C4-2B (cell line): ENCODE measurements at regions not wholly inside any gene's neighbourhood (a gene's known extent, or its start where the extent isn't known, plus 50 kb on each side); places are given as distances from the start of the nearest gene placed in this dataset.
"Not testable (repeated sequence)": the region's sequence is repeated elsewhere in the genome, so short reads cannot be mapped to it uniquely, and the experiment has no call there.

Experiments used
- H3K27ac ChIP-seq: fragments of 450-650 bp; 2 replicates; pipeline ENCODE4 v1.5.1; 2017
- ZFX ChIP-seq: fragments of 450-650 bp; IDR thresholded peaks from 2 replicates; pipeline ENCODE4 v1.6.1; 2017
- TF ChIP-seq, protein P1 (sequence below): fragments of 450-650 bp; conservative IDR thresholded peaks from 2 replicates; pipeline ENCODE4 v1.5.1; 2017; ENCODE audit warnings: mild to moderate bottlenecking

DNA sequence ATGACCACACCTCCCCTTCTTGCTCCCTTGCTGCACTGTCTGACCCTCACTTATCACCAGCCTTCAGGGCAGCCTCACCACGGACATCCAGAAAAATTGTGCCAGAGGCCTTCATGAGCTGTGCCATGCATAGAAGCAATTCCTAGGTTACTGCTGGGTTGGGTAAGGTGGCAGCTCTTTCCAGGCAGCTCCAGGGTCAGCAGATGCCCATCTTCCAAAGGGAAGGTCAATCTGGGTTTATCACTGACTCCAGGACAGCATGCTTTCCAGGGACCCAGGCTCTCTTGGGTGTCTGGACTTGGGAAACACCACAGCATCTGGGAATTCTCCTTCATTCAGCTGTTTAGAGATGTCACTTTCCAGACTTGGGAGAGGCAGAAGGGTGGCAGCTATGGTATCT is 188.9 kb upstream of the CXCL12 start:
- TF ChIP-seq ZFX, result no peak
- TF ChIP-seq, protein P1, sequence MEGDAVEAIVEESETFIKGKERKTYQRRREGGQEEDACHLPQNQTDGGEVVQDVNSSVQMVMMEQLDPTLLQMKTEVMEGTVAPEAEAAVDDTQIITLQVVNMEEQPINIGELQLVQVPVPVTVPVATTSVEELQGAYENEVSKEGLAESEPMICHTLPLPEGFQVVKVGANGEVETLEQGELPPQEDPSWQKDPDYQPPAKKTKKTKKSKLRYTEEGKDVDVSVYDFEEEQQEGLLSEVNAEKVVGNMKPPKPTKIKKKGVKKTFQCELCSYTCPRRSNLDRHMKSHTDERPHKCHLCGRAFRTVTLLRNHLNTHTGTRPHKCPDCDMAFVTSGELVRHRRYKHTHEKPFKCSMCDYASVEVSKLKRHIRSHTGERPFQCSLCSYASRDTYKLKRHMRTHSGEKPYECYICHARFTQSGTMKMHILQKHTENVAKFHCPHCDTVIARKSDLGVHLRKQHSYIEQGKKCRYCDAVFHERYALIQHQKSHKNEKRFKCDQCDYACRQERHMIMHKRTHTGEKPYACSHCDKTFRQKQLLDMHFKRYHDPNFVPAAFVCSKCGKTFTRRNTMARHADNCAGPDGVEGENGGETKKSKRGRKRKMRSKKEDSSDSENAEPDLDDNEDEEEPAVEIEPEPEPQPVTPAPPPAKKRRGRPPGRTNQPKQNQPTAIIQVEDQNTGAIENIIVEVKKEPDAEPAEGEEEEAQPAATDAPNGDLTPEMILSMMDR, result no peak
- no peak overlapping the region for H3K27ac ChIP-seq

DNA sequence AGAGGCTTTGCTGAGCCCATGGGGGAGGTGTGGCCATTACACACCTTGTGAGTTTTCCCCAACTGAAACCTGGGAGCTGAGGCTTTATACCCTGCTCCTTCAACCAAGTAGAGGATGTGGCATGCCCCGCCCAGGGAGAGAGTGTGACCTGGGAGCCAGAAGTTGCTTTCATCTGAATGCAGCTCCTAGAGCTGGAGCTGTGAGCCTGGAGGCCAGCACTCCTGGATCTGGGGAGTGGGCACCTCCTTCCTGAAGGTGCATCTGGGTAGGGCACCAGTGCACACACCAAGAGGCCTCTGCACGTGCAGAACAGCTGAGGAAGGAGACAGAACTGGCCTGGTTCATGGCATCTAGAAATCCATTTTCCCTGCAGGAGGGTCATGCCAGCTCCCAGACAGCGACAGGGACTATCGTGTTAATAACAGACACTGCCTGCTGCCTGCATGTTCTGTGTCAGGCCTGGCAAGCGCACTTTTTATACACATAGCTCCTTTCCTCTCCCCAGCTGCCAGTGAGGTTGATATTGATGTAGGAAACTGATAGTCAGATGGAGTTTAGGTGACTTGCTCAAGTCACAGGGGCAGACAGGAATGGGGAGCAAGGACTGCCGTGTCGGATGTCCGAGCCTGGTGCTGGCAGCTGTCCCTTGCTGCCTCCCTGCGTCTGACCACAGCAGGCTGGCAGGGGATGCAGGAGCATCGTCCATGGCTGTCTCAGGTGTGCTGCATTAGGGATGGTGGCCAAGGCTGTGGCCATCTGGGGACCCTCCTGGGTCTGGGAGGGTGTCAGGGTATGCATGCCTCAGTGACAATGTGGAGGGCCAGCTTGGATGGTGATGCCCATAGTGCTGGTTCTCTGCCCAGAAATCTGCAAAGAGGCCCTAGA is 189.9 kb upstream of the CXCL12 start:
- H3K27ac ChIP-seq, result no peak overlapping the region
- TF ChIP-seq, protein P1, result no peak
- TF ChIP-seq ZFX, result no peak

DNA sequence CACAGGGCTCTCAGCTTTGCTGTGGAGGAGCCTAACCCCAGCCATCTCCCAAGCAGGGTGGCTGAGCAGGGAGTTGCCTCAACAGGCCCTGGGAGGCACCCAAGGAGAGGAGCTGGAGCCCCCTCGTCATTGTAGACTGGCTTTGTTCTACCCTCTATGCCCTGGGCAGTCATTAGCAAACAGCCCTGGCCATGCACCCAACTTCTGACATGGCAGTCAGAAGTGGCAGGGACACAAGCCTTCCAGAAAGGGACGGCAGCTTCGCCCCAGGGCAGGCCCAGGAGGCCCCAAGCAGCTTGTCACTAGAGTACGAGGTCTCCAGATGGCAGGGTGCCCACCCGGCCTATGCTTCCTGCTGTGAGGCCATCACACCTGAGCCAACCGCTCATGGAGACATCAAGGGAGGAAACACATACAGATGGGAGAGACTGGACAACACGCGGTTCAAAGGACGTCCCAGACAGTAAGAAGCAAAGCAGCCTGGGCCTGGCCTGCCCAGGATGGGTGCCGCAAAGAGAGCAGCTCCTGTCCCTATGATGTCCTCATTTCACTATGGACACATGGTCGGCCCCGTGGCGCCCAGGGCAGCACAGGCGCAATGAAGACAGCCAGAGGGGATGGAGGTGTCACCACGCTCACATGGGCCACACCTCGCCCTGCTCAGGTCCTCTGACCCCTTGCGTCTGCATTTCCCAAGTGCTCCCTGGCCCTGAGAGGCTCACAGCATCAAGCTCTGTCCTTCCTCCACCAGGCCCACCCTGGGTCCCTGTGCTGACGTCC is 190.9 kb upstream of the CXCL12 start:
- TF ChIP-seq, protein P1, result no peak
- TF ChIP-seq ZFX, result no peak
- H3K27ac ChIP-seq, result no peak overlapping the region

DNA sequence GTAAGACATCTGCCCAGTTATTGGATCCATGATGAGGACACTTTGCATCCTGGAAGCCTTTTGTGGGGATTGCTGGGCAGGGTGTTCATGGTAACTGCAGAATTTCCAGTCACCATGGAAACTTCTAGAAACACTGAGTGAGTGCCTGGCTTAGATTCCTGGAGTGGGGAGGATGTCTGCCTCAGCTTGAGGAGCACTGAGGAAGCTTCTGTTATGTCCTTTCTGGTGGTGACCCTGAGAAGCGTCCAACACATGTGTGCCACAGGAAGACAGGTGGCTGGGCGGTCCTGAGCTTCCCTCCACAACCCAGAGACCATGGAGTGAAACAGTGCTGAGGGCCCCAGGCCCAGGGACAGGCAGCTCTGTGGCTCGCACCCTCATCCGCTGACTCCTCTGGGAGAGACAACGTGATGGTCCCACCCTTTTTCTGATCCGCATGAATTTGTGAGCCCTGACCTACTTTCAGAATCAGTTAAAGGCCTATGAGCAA is 191.8 kb upstream of the CXCL12 start:
- H3K27ac ChIP-seq, result no peak overlapping the region
- TF ChIP-seq, protein P1, result no peak
- no peak for TF ChIP-seq ZFX

DNA sequence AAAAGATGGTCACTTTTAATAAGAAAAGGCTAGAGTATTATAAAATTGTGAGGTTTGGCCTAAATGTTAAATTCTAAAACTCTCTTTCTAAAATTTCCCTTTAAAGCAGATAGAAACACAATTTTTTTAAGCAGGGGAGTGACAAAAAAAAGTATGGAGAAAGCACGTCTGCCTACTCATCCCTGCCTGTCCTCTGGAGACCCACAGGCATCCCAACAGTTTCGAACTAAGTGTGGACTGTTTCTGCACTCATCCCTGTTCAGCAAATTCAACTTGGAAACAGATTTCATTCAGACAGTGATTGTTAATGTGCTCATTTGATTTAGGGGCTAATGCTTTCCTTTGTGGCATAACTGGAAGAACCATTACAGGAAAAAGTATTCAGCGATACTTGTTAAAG is 192.6 kb upstream of the CXCL12 start:
- no peak overlapping the region for H3K27ac ChIP-seq
- TF ChIP-seq ZFX, result no peak
- TF ChIP-seq, protein P1, result no peak

DNA sequence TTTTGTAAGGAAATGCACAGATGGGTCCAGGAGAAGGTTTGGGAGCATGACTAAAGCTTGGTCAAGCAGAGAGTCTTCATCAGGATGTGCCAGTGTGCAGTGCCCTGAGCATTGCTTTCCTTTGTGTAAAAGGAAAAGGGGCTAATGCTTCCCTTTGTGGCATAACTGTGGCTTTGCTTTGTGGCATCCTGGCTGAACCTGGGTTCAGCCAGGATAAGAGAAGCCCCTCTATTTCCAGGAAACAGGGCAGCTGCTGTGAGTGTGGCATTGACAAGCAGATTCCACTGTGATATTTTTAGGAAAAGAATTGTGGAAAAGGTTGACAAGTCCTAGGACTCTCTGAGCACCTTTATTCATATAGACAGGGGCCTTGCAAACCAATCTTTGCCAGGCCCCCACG is 193.4 kb upstream of the CXCL12 start:
- TF ChIP-seq, protein P1, result no peak
- no peak for TF ChIP-seq ZFX
- H3K27ac ChIP-seq, result no peak overlapping the region

DNA sequence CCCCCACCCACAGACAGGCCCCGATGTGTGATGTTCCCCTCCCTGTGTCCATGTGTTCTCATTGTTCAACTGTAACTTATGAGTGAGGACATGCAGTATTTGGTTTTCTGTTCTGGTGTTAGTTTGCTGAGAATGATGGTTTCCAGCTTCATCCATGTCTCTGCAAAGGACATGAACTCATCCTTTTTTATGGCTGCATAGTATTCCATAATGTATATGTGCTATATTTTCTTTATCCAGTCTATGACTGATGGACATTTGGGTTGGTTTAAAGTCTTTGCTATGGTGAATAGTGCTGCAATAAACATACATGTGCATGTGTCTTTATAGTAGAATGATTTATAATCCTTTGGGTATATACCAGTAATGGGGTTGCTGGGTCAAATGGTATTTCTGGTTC is 194.1 kb upstream of the CXCL12 start:
- H3K27ac ChIP-seq, result not testable (repeated sequence)
